Activated CD8-positive, alpha-beta T cell treated with anti-CD3 and anti-CD28 coated beads for 36 hours (primary cell): ENCODE measurements at regions not wholly inside any gene's neighbourhood (a gene's known extent, or its start where the extent isn't known, plus 50 kb on each side); places are given as distances from the start of the nearest gene placed in this dataset.

Experiments used
- ATAC-seq: fragments of 200-7000 bp; cut with Tn5 transposase; one replicate; pipeline ENCODE4 v1.10.0; 2021; ENCODE audit warnings: mild to moderate bottlenecking, moderate library complexity
- CTCF ChIA-PET: fragments of 350-600 bp; sonication (Branson Sonifier 250); formaldehyde crosslinking; loops from one replicate; lab custom pipeline; 2021; ENCODE audit warnings: antibody characterized with exemption; lab: Charles Lee
- POLR2A ChIA-PET: fragments of 350-600 bp; sonication (Branson Sonifier 250); formaldehyde crosslinking; loops from one replicate; lab custom pipeline; 2021; ENCODE audit warnings: antibody characterized with exemption; lab: Charles Lee
- DNase-seq: peaks from one replicate; pipeline ENCODE4 v3.0.0-alpha.2; 2020
- H3K27ac Mint-ChIP-seq: one replicate; pipeline ENCODE4 v1.8.0; 2021; ENCODE audit warnings: mild to moderate bottlenecking, mixed read lengths
- H3K27me3 Mint-ChIP-seq: one replicate; pipeline ENCODE4 v1.8.0; 2021; ENCODE audit warnings: mixed read lengths
- H3K36me3 Mint-ChIP-seq: one replicate; pipeline ENCODE4 v1.8.0; 2021; ENCODE audit warnings: low read depth, mixed read lengths
- H3K4me1 Mint-ChIP-seq: one replicate; pipeline ENCODE4 v1.8.0; 2021; ENCODE audit warnings: low read depth, mixed read lengths
- H3K4me3 Mint-ChIP-seq: one replicate; pipeline ENCODE4 v1.8.0; 2021; ENCODE audit warnings: mild to moderate bottlenecking, moderate library complexity, mixed read lengths
- H3K9me3 Mint-ChIP-seq: one replicate; pipeline ENCODE4 v1.8.0; 2021; ENCODE audit warnings: mixed read lengths
- CTCF ChIP-seq: fragments of 200-600 bp; IDR thresholded peaks from one replicate; pipeline ENCODE4 v1.8.0; 2022; ENCODE audit warnings: antibody characterized with exemption, mild to moderate bottlenecking
- intact Hi-C: fragments of 100-400 bp; cut with micrococcal nuclease; formaldehyde crosslinking; loops from one replicate; pipeline ENCODE4 v1.10.0; 2022

- ChIA-PET CTCF (interaction anchor here (1.5 kb wide), 1 partner anchor 9 kb away, joined by 4 read pairs; no protein-coding TSS in a partner anchor), POLR2A (no interaction called here)
- Mint-ChIP-seq H3K4me3 (no peak overlapping the region), H3K27ac (no peak overlapping the region), H3K27me3 (peaks cover 2% of the 10 kb centered on the region), H3K9me3 (peaks cover under 1% of the 10 kb centered on the region), H3K4me1 (no peaks in the 10 kb centered on the region), H3K36me3 (no peaks in the 10 kb centered on the region)
- ATAC-seq (no peak), DNase-seq (no peak)
- intact Hi-C loops = no loop called here
- TF ChIP-seq CTCF = no peak
These were observed 229.5 kb downstream of the NKX6-1 start for GRCh38 chr4:84269536-84270044.

GRCh38 chr4:84264652-84265051 lies 234.4 kb downstream of the NKX6-1 start:
- no peak overlapping the region for H3K4me3 Mint-ChIP-seq
- ChIA-PET CTCF (no interaction called here), POLR2A (no interaction called here)
- H3K9me3 Mint-ChIP-seq = peaks cover 14% of the 10 kb centered on the region
- H3K36me3 Mint-ChIP-seq = no peaks in the 10 kb centered on the region
- TF ChIP-seq CTCF = no peak
- H3K27me3 Mint-ChIP-seq = no peaks in the 10 kb centered on the region
- DNase-seq = no peak
- no peak overlapping the region for H3K27ac Mint-ChIP-seq
- intact Hi-C loops = no loop called here
- no peak for ATAC-seq
- no peaks in the 10 kb centered on the region for H3K4me1 Mint-ChIP-seq

GRCh38 chr4:84263415-84263814 lies 235.7 kb downstream of the NKX6-1 start:
- no peak for DNase-seq
- Mint-ChIP-seq H3K27me3 (no peaks in the 10 kb centered on the region), H3K4me1 (no peaks in the 10 kb centered on the region), H3K4me3 (no peak overlapping the region), H3K36me3 (no peaks in the 10 kb centered on the region), H3K9me3 (peaks cover 20% of the 10 kb centered on the region), H3K27ac (no peak overlapping the region)
- POLR2A ChIA-PET = no interaction called here
- intact Hi-C loops = no loop called here
- TF ChIP-seq CTCF = no peak
- ATAC-seq = no peak
- CTCF ChIA-PET = no interaction called here

- no peak for TF ChIP-seq CTCF
- H3K27me3 Mint-ChIP-seq = no peaks in the 10 kb centered on the region
- no peak overlapping the region for H3K27ac Mint-ChIP-seq
- H3K4me1 Mint-ChIP-seq = no peaks in the 10 kb centered on the region
- intact Hi-C loops = no loop called here
- DNase-seq (no peak), ATAC-seq (no peak)
- ChIA-PET CTCF (interaction anchor here (1.5 kb wide), 1 partner anchor 8 kb away, joined by 4 read pairs; no protein-coding TSS in a partner anchor), POLR2A (no interaction called here)
- H3K36me3 Mint-ChIP-seq = no peaks in the 10 kb centered on the region
- peaks cover 20% of the 10 kb centered on the region for H3K9me3 Mint-ChIP-seq
- no peak overlapping the region for H3K4me3 Mint-ChIP-seq
These were observed 238.6 kb downstream of the NKX6-1 start for GRCh38 chr4:84260495-84260894.

- Mint-ChIP-seq H3K27ac (no peak overlapping the region), H3K4me1 (no peaks in the 10 kb centered on the region), H3K9me3 (peaks cover 18% of the 10 kb centered on the region), H3K27me3 (no peaks in the 10 kb centered on the region), H3K4me3 (no peak overlapping the region), H3K36me3 (no peaks in the 10 kb centered on the region)
- no peak for DNase-seq
- peak; percentile 51 for TF ChIP-seq CTCF
- CTCF ChIA-PET = interaction anchor here (1.5 kb wide), 1 partner anchor 10 kb away, joined by 4 read pairs; no protein-coding TSS in a partner anchor
- intact Hi-C loops = no loop called here
- ATAC-seq = no peak
- POLR2A ChIA-PET = no interaction called here
These were observed 239.9 kb downstream of the NKX6-1 start for GRCh38 chr4:84258905-84259830.
